Islet precursor cell (in vitro differentiated cells): ENCODE measurements at regions not wholly inside any gene's neighbourhood (a gene's known extent, or its start where the extent isn't known, plus 50 kb on each side); places are given as distances from the start of the nearest gene placed in this dataset.
"Not testable (repeated sequence)": the region's sequence is repeated elsewhere in the genome, so short reads cannot be mapped to it uniquely, and the experiment has no call there.

Source experiments
- DNase-seq: peaks from one replicate; pipeline ENCODE4 v3.0.0-alpha.2; 2018

- DNase-seq: peak; percentile 54
Observed at GRCh38 chr1:121052081-121052660, 132.0 kb downstream of the FAM72B start.

- not testable (repeated sequence) for DNase-seq
Observed at GRCh38 chr1:121054928-121055327, 129.2 kb downstream of the FAM72B start.

- not testable (repeated sequence) for DNase-seq
Observed at GRCh38 chr1:121066925-121067324, 117.2 kb downstream of the FAM72B start.

GRCh38 chr1:121068738-121069499, 115.2 kb downstream of the FAM72B start:
- not testable (repeated sequence) for DNase-seq

- not testable (repeated sequence) for DNase-seq
Observed at GRCh38 chr1:121073852-121074251, 110.3 kb downstream of the FAM72B start.

- DNase-seq: not testable (repeated sequence)
Observed at GRCh38 chr1:121075254-121075805, 108.8 kb downstream of the FAM72B start.

- not testable (repeated sequence) for DNase-seq
Observed at GRCh38 chr1:121076674-121077073, 107.5 kb downstream of the FAM72B start.

GRCh38 chr1:121079655-121080054, 104.5 kb downstream of the FAM72B start:
- not testable (repeated sequence) for DNase-seq

- DNase-seq: not testable (repeated sequence)
Observed at GRCh38 chr1:121080197-121080903, 103.8 kb downstream of the FAM72B start.

- DNase-seq: not testable (repeated sequence)
Observed at GRCh38 chr1:121080904-121081264, 103.3 kb downstream of the FAM72B start.

- DNase-seq: not testable (repeated sequence)
Observed at GRCh38 chr1:121081625-121082199, 102.4 kb downstream of the FAM72B start.

GRCh38 chr1:121082995-121083394, 101.1 kb downstream of the FAM72B start:
- DNase-seq: not testable (repeated sequence)

GRCh38 chr1:121086249-121086648, 97.9 kb downstream of the FAM72B start:
- DNase-seq: not testable (repeated sequence)

GRCh38 chr1:121087221-121087620, 96.9 kb downstream of the FAM72B start:
- not testable (repeated sequence) for DNase-seq

- DNase-seq: not testable (repeated sequence)
Observed at GRCh38 chr1:121088568-121088967, 95.6 kb downstream of the FAM72B start.

- not testable (repeated sequence) for DNase-seq
Observed at GRCh38 chr1:121092329-121092968, 91.7 kb downstream of the FAM72B start.

GRCh38 chr1:121095014-121095413, 89.1 kb downstream of the FAM72B start:
- DNase-seq: not testable (repeated sequence)

GRCh38 chr1:121097127-121097866, 86.8 kb downstream of the FAM72B start:
- DNase-seq: peak; percentile 90

GRCh38 chr1:121097867-121098215, 86.3 kb downstream of the FAM72B start:
- DNase-seq: peak; percentile 70

GRCh38 chr1:121109025-121109424, 75.1 kb downstream of the FAM72B start:
- not testable (repeated sequence) for DNase-seq

GRCh38 chr1:121116522-121117297, 67.4 kb downstream of the FAM72B start:
- not testable (repeated sequence) for DNase-seq
